ENCODE measurements at regions not wholly inside any gene's neighbourhood (a gene's known extent, or its start where the extent isn't known, plus 50 kb on each side); places are given as distances from the start of the nearest gene placed in this dataset.
"Not testable (repeated sequence)": the region's sequence is repeated elsewhere in the genome, so short reads cannot be mapped to it uniquely, and the experiment has no call there.

DNA sequence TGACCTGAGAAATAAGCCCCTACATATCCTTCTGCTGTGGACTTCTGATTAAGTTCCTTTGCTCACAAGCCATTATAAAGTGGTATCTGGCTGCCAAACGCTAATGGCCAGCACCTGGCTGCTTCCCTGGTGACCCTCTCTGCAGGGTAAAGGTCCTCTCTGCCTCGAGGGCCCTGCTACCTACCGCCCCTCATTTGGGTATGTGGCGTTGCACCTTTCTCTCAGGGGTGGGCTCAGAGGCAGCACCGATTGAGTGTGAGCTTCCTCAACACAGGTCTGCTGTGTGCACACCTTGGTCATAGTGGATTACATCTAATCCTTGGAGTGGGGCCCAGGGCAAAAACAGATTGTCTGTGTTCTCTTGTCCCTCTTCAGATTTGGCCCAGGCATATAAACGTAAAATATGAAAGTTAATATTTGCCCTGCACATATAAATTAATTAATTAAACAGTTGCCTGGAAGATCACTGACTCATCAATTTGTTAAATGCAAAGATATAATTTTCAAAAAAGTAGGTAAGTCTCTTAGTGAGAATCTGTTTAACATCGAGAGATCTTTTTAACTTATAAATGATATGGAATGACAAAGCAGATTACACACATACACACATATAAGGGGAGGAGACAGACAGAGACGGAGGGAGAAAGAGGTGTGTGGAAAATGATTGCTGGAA lies 174.5 kb upstream of the SMIM31 start:
- 71 to 77% (median 74%) methylated on average over 8 of the region's 8 CpGs for WGBS, 3 donors
- Histone ChIP-seq H3K9me3 (ENCODE audit: control insufficient read depth in 2 of 2, insufficient read depth in 1 of 2, low read depth in 1 of 2, low read length in 1 of 2) (peaks cover 1 to 3% of the 10 kb centered on the region in 2 donors), H3K36me3 (ENCODE audit: control insufficient read depth in 3 of 3, insufficient read depth in 2 of 3, low read depth in 1 of 3, low read length in 3 of 3) (no peaks in the 10 kb centered on the region), H3K27me3 (ENCODE audit: control insufficient read depth in 3 of 3, insufficient read depth in 3 of 3, low read length in 3 of 3) (no peaks in the 10 kb centered on the region), H3K4me3 (ENCODE audit: low read depth in 1 of 3, low read length in 3 of 3) (no peak overlapping the region), H3K27ac (ENCODE audit: low read depth in 1 of 3, low read length in 2 of 3) (no peak overlapping the region), H3K4me1 (ENCODE audit: control insufficient read depth in 3 of 3, insufficient read depth in 2 of 3, low read depth in 1 of 3, low read length in 2 of 3) (no peaks in the 10 kb centered on the region)
- DNase-seq = no peak
- FAIRE-seq = no peak

DNA sequence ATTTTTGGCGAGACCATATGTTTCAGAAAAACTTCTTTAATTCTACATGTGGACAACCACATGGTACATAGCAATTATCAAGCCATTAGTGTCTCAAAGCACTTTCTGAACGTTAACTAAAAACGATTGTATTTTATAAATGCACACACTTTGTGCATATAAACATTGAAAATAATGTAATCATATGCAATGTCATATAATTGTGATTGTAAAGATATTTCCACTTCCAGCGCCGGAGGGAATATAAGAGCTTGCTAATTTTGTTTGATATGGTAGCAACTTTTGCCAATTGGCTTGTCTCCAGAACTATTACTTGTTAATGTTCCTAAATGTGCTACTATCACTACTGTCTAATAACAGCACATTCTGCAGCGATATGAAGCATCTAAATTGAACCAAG lies 162.3 kb upstream of the SMIM31 start:
- FAIRE-seq (no peak), DNase-seq (no peak)
- WGBS, 3 donors = 55 to 71% (median 70%) methylated on average over 6 of the region's 6 CpGs
- no peaks in the 10 kb centered on the region for H3K36me3 ChIP-seq (ENCODE audit: control insufficient read depth in 3 of 3, insufficient read depth in 2 of 3, low read depth in 1 of 3, low read length in 3 of 3)
- no peaks in the 10 kb centered on the region for H3K9me3 ChIP-seq (ENCODE audit: control insufficient read depth in 2 of 2, insufficient read depth in 1 of 2, low read depth in 1 of 2, low read length in 1 of 2)
- H3K27me3 ChIP-seq (ENCODE audit: control insufficient read depth in 3 of 3, insufficient read depth in 3 of 3, low read length in 3 of 3) = no peaks in the 10 kb centered on the region
- H3K4me3 ChIP-seq (ENCODE audit: low read depth in 1 of 3, low read length in 3 of 3) = no peak overlapping the region
- H3K27ac ChIP-seq (ENCODE audit: low read depth in 1 of 3, low read length in 2 of 3) = no peak overlapping the region
- no peaks in the 10 kb centered on the region for H3K4me1 ChIP-seq (ENCODE audit: control insufficient read depth in 3 of 3, insufficient read depth in 2 of 3, low read depth in 1 of 3, low read length in 2 of 3)

DNA sequence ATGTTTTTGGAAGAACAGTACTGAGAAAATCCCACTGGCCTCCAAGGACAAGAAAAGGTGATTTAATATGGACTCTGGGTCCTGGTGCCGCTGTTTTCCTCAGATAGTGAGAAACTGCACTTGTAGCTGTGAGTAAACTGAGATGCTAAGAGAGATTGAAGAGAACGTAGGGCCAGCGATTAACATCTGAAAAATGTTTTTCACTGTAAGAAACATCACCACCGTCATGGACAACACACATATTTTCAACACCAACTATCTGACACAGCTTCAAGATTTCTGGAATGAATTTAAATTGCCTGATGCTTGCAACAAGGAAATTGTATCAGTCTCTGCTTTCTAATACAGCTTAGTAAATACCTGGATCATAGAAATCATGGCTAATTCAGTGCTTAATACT lies 158.2 kb upstream of the SMIM31 start:
- no peaks in the 10 kb centered on the region for H3K27me3 ChIP-seq (ENCODE audit: control insufficient read depth in 3 of 3, insufficient read depth in 3 of 3, low read length in 3 of 3)
- H3K4me1 ChIP-seq (ENCODE audit: control insufficient read depth in 3 of 3, insufficient read depth in 2 of 3, low read depth in 1 of 3, low read length in 2 of 3) = no peaks in the 10 kb centered on the region
- no peaks in the 10 kb centered on the region for H3K9me3 ChIP-seq (ENCODE audit: control insufficient read depth in 2 of 2, insufficient read depth in 1 of 2, low read depth in 1 of 2, low read length in 1 of 2)
- H3K4me3 ChIP-seq (ENCODE audit: low read depth in 1 of 3, low read length in 3 of 3) = no peak overlapping the region
- WGBS, 3 donors = 81 to 85% (median 81%) methylated on average over 4 of the region's 4 CpGs
- no peak overlapping the region for H3K27ac ChIP-seq (ENCODE audit: low read depth in 1 of 3, low read length in 2 of 3)
- FAIRE-seq (no peak), DNase-seq (no peak)
- no peaks in the 10 kb centered on the region for H3K36me3 ChIP-seq (ENCODE audit: control insufficient read depth in 3 of 3, insufficient read depth in 2 of 3, low read depth in 1 of 3, low read length in 3 of 3)

DNA sequence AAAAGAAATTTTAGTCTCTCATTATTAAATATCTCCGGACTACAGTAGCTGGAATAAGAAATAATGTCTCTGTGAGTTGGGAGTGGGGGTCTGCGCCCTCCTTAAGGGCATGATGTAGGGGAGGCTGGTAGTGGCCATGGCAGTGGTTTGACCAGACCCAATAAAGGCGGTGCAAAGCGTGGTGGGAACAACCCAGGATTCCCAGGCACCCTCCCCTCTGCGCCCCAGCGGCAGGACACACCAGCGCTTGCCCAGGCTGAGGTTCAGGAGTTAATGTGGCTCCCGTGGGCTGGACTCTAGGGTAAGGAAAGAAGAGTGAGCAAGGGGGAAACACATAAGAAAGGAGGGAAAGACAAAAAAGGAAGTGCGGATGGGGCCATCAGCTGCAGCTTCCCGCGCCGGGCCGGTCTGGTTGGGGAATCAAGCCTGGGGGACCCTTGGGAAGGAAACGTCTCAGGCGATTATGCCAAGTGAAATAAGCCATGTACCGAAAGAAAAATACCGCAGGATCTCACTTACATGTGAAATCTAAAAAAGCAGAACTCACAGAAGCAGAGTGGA lies 157.5 kb upstream of the SMIM31 start:
- Histone ChIP-seq H3K27me3 (ENCODE audit: control insufficient read depth in 3 of 3, insufficient read depth in 3 of 3, low read length in 3 of 3) (no peaks in the 10 kb centered on the region), H3K27ac (ENCODE audit: low read depth in 1 of 3, low read length in 2 of 3) (no peak overlapping the region), H3K4me1 (ENCODE audit: control insufficient read depth in 3 of 3, insufficient read depth in 2 of 3, low read depth in 1 of 3, low read length in 2 of 3) (no peaks in the 10 kb centered on the region), H3K4me3 (ENCODE audit: low read depth in 1 of 3, low read length in 3 of 3) (no peak overlapping the region), H3K36me3 (ENCODE audit: control insufficient read depth in 3 of 3, insufficient read depth in 2 of 3, low read depth in 1 of 3, low read length in 3 of 3) (no peaks in the 10 kb centered on the region), H3K9me3 (ENCODE audit: control insufficient read depth in 2 of 2, insufficient read depth in 1 of 2, low read depth in 1 of 2, low read length in 1 of 2) (no peaks in the 10 kb centered on the region)
- DNase-seq = no peak
- WGBS, 3 donors = 87 to 91% (median 90%) methylated on average over 17 of the region's 17 CpGs
- FAIRE-seq = no peak

- no peaks in the 10 kb centered on the region for H3K36me3 ChIP-seq (ENCODE audit: control insufficient read depth in 3 of 3, insufficient read depth in 2 of 3, low read depth in 1 of 3, low read length in 3 of 3)
- DNase-seq = no peak
- H3K4me3 ChIP-seq (ENCODE audit: low read depth in 1 of 3, low read length in 3 of 3) = no peak overlapping the region
- no peaks in the 10 kb centered on the region for H3K27me3 ChIP-seq (ENCODE audit: control insufficient read depth in 3 of 3, insufficient read depth in 3 of 3, low read length in 3 of 3)
- peaks cover 0 to 2% of the 10 kb centered on the region in 2 donors for H3K9me3 ChIP-seq (ENCODE audit: control insufficient read depth in 2 of 2, insufficient read depth in 1 of 2, low read depth in 1 of 2, low read length in 1 of 2)
- no peak overlapping the region for H3K27ac ChIP-seq (ENCODE audit: low read depth in 1 of 3, low read length in 2 of 3)
- no peak for FAIRE-seq
- no peaks in the 10 kb centered on the region for H3K4me1 ChIP-seq (ENCODE audit: control insufficient read depth in 3 of 3, insufficient read depth in 2 of 3, low read depth in 1 of 3, low read length in 2 of 3)
- WGBS, 3 donors = 30 to 43% (median 37%) methylated on average over 1 of the region's 1 CpG
These were observed 157.0 kb upstream of the SMIM31 start for GRCh38 chr4:164596927-164597326.

- Histone ChIP-seq H3K27me3 (ENCODE audit: control insufficient read depth in 3 of 3, insufficient read depth in 3 of 3, low read length in 3 of 3) (no peaks in the 10 kb centered on the region), H3K36me3 (ENCODE audit: control insufficient read depth in 3 of 3, insufficient read depth in 2 of 3, low read depth in 1 of 3, low read length in 3 of 3) (no peaks in the 10 kb centered on the region), H3K4me1 (ENCODE audit: control insufficient read depth in 3 of 3, insufficient read depth in 2 of 3, low read depth in 1 of 3, low read length in 2 of 3) (no peaks in the 10 kb centered on the region), H3K4me3 (ENCODE audit: low read depth in 1 of 3, low read length in 3 of 3) (no peak overlapping the region), H3K9me3 (ENCODE audit: control insufficient read depth in 2 of 2, insufficient read depth in 1 of 2, low read depth in 1 of 2, low read length in 1 of 2) (peaks cover 0 to 2% of the 10 kb centered on the region in 2 donors), H3K27ac (ENCODE audit: low read depth in 1 of 3, low read length in 2 of 3) (no peak overlapping the region)
- DNase-seq (no peak), FAIRE-seq (no peak)
- 62 to 79% (median 67%) methylated on average over 1 of the region's 1 CpG for WGBS, 3 donors
These were observed 152.3 kb upstream of the SMIM31 start for GRCh38 chr4:164601653-164602052.

DNA sequence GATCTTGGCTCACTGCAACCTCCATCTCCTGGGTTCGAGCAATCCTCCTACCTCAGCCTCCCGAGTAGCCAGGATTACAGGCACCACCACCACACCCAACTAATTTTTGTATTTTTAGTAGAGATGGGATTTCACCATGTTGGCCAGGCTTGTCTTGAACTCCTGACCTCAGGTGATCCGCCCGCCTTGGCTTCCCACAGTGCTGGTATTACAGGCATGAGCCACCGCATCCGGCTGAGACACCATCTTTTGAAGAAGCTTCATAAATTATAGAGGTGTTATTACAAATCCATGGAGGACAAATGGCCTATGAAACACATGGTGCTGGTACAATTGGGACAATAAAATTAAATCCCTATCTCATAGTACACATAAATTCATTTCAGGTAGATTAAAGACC lies 148.1 kb upstream of the SMIM31 start:
- not testable (repeated sequence) for DNase-seq; H3K27me3 ChIP-seq (ENCODE audit: control insufficient read depth in 3 of 3, insufficient read depth in 3 of 3, low read length in 3 of 3); H3K4me3 ChIP-seq (ENCODE audit: low read depth in 1 of 3, low read length in 3 of 3); H3K4me1 ChIP-seq (ENCODE audit: control insufficient read depth in 3 of 3, insufficient read depth in 2 of 3, low read depth in 1 of 3, low read length in 2 of 3); FAIRE-seq; H3K9me3 ChIP-seq (ENCODE audit: control insufficient read depth in 2 of 2, insufficient read depth in 1 of 2, low read depth in 1 of 2, low read length in 1 of 2); H3K36me3 ChIP-seq (ENCODE audit: control insufficient read depth in 3 of 3, insufficient read depth in 2 of 3, low read depth in 1 of 3, low read length in 3 of 3); H3K27ac ChIP-seq (ENCODE audit: low read depth in 1 of 3, low read length in 2 of 3)
- 76 to 78% (median 77%) methylated on average over 6 of the region's 6 CpGs for WGBS, 3 donors

GRCh38 chr4:164606478-164606877 lies 147.5 kb upstream of the SMIM31 start:
- no peak for DNase-seq
- Histone ChIP-seq H3K27me3 (ENCODE audit: control insufficient read depth in 3 of 3, insufficient read depth in 3 of 3, low read length in 3 of 3) (no peaks in the 10 kb centered on the region), H3K4me3 (ENCODE audit: low read depth in 1 of 3, low read length in 3 of 3) (no peak overlapping the region), H3K36me3 (ENCODE audit: control insufficient read depth in 3 of 3, insufficient read depth in 2 of 3, low read depth in 1 of 3, low read length in 3 of 3) (no peaks in the 10 kb centered on the region), H3K4me1 (ENCODE audit: control insufficient read depth in 3 of 3, insufficient read depth in 2 of 3, low read depth in 1 of 3, low read length in 2 of 3) (no peaks in the 10 kb centered on the region), H3K27ac (ENCODE audit: low read depth in 1 of 3, low read length in 2 of 3) (no peak overlapping the region), H3K9me3 (ENCODE audit: control insufficient read depth in 2 of 2, insufficient read depth in 1 of 2, low read depth in 1 of 2, low read length in 1 of 2) (peaks cover 0 to 2% of the 10 kb centered on the region in 2 donors)
- no peak for FAIRE-seq

DNA sequence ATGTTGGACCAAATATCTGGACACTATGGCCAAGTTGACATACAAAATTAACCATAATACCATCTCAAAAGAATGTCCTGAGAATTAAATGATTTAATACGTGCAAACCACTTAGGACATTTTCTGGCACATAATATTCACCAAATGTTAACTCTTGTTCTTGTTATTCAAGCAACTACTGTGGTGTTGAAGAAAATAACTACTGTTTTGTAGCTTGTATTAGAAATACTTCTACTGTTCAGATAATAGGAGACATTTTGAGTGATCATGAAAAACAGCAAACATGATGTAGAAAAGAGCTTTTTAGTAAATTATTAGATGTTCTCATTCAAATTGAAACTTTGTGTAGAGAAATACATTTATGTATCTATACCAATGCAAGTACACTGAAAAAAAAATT lies 140.7 kb upstream of the SMIM31 start:
- Histone ChIP-seq H3K27me3 (ENCODE audit: control insufficient read depth in 3 of 3, insufficient read depth in 3 of 3, low read length in 3 of 3) (no peaks in the 10 kb centered on the region), H3K4me3 (ENCODE audit: low read depth in 1 of 3, low read length in 3 of 3) (no peak overlapping the region), H3K9me3 (ENCODE audit: control insufficient read depth in 2 of 2, insufficient read depth in 1 of 2, low read depth in 1 of 2, low read length in 1 of 2) (no peaks in the 10 kb centered on the region), H3K36me3 (ENCODE audit: control insufficient read depth in 3 of 3, insufficient read depth in 2 of 3, low read depth in 1 of 3, low read length in 3 of 3) (no peaks in the 10 kb centered on the region), H3K27ac (ENCODE audit: low read depth in 1 of 3, low read length in 2 of 3) (no peak overlapping the region), H3K4me1 (ENCODE audit: control insufficient read depth in 3 of 3, insufficient read depth in 2 of 3, low read depth in 1 of 3, low read length in 2 of 3) (no peaks in the 10 kb centered on the region)
- FAIRE-seq (no peak), DNase-seq (no peak)
- WGBS, 3 donors = 61 to 85% (median 74%) methylated on average over 1 of the region's 1 CpG

Data from small intestine (tissue), 7 donors.